A549 (cell line): ENCODE measurements at regions not wholly inside any gene's neighbourhood (a gene's known extent, or its start where the extent isn't known, plus 50 kb on each side); places are given as distances from the start of the nearest gene placed in this dataset.

Source experiments
- ATAC-seq, 2 experiments: fragments of 200-7000 bp in 1 of 2; fragments of >200 bp in 1 of 2; cut with Nextera tagmentation in 1 of 2; cut with Tn5 transposase in 1 of 2; 3 replicates each; pipeline versions ENCODE4 v1.8.0 to v1.9.1; 2018 to 2020; ENCODE audit warnings: mild to moderate bottlenecking in 1 of 2, moderate library complexity in 1 of 2
- CTCF ChIA-PET: fragments of 300-600 bp; sonication (Branson Sonifier 250); formaldehyde crosslinking; extraction: SDS; loops from one replicate; lab custom pipeline; 2021; ENCODE audit warnings: antibody characterized with exemption, inconsistent platforms; lab: Yijun Ruan, JAX
- POLR2A ChIA-PET: fragments of 350-600 bp; formaldehyde crosslinking; extraction: SDS; loops from one replicate; lab custom pipeline; 2021; ENCODE audit warnings: antibody characterized with exemption, inconsistent platforms; lab: Yijun Ruan, JAX
- DNase-seq, 2 experiments: peaks; one replicate each; pipeline versions ENCODE4 v3.0.0 to v3.0.0-alpha.2; 2011 to 2016; ENCODE audit warnings: low read depth in 1 of 2, low spot score in 1 of 2
- FAIRE-seq: peaks from 2 replicates; lab custom pipeline; 2011; peaks lifted over from hg19 to GRCh38; lab: Jason Lieb, UNC
- H3K27ac ChIP-seq, 2 experiments: fragments of >200 bp; sonication (Bioruptor Twin); formaldehyde crosslinking; 3 replicates each; pipeline ENCODE4 v1.5.1; 2016 to 2017
- H3K4me1 ChIP-seq: fragments of >200 bp; sonication (Bioruptor Twin); formaldehyde crosslinking; 3 replicates; pipeline ENCODE4 v1.6.1; 2016
- H3K4me2 ChIP-seq: fragments of >200 bp; sonication (Bioruptor Twin); formaldehyde crosslinking; 3 replicates; pipeline ENCODE4 v1.6.1; 2016
- H3K4me3 ChIP-seq: fragments of >200 bp; sonication (Bioruptor Twin); formaldehyde crosslinking; 3 replicates; pipeline ENCODE4 v1.5.1; 2016
- H3K9me3 ChIP-seq: fragments of >200 bp; sonication (Bioruptor Twin); formaldehyde crosslinking; 3 replicates; pipeline ENCODE4 v1.6.1; 2016
- ATOH8 ChIP-seq: fragments of 250-450 bp; sonication (Bioruptor Pico); IDR thresholded peaks from 2 replicates; pipeline ENCODE4 v1.5.0; 2020; ENCODE audit warnings: low read depth, mild to moderate bottlenecking, moderate library complexity
- BCL3 ChIP-seq: fragments of >200 bp; sonication (Bioruptor Twin); formaldehyde crosslinking; IDR thresholded peaks from 3 replicates; pipeline ENCODE4 v1.6.1; 2016
- BHLHE40 ChIP-seq: IDR thresholded peaks from 2 replicates; pipeline ENCODE4 v1.6.1; 2012; ENCODE audit warnings: low read depth, low read length, inconsistent platforms
- CHD2 ChIP-seq: fragments of 150-350 bp; IDR thresholded peaks from 2 replicates; pipeline ENCODE4 v1.6.1; 2014; ENCODE audit warnings: low read length; ENCODE audit not compliant: partially characterized antibody
- EHF ChIP-seq: fragments of 250-450 bp; sonication (Bioruptor Pico); IDR thresholded peaks from 2 replicates; pipeline ENCODE4 v1.5.0; 2020; ENCODE audit warnings: mild to moderate bottlenecking
- EP300 ChIP-seq, 2 experiments: fragments of >200 bp; sonication (Bioruptor Twin); formaldehyde crosslinking; IDR thresholded peaks; 2 replicates in 1 of 2; 3 replicates in 1 of 2; pipeline ENCODE4 v1.6.1; 2016 to 2017
- FOSB ChIP-seq: fragments of 250-450 bp; sonication (Bioruptor Pico); IDR thresholded peaks from 2 replicates; pipeline ENCODE4 v1.5.0; 2020; ENCODE audit warnings: mild to moderate bottlenecking, moderate library complexity
- FOSL2 ChIP-seq, 2 experiments: fragments of 450-650 bp in 1 of 2; fragments of >200 bp in 1 of 2; sonication (Bioruptor Twin) in 1 of 2; formaldehyde crosslinking; IDR thresholded peaks; 2 replicates each; pipeline versions ENCODE4 v1.5.0 to v1.6.1; 2016 to 2020; ENCODE audit warnings: mild to moderate bottlenecking in 1 of 2, moderate library complexity in 1 of 2
- HDAC2 ChIP-seq: fragments of 200-600 bp; sonication (generic); IDR thresholded peaks from 2 replicates; pipeline ENCODE4 v1.6.1; 2016
- JUN ChIP-seq, 2 experiments: fragments of >200 bp; sonication (Bioruptor Twin); formaldehyde crosslinking; IDR thresholded peaks; 2 replicates in 1 of 2; 3 replicates in 1 of 2; pipeline ENCODE4 v1.6.1; 2016 to 2017
- JUNB ChIP-seq: fragments of >200 bp; sonication (Bioruptor Twin); formaldehyde crosslinking; IDR thresholded peaks from 2 replicates; pipeline ENCODE4 v1.6.1; 2016
- KDM1A ChIP-seq: fragments of 200-600 bp; sonication (generic); IDR thresholded peaks from 2 replicates; pipeline ENCODE4 v1.6.1; 2016; ENCODE audit warnings: low read depth, mild to moderate bottlenecking
- NPAS2 ChIP-seq: fragments of 250-450 bp; sonication (Bioruptor Pico); IDR thresholded peaks from 2 replicates; pipeline ENCODE4 v1.8.0; 2022; ENCODE audit warnings: mild to moderate bottlenecking, moderate library complexity, borderline replicate concordance
- NR3C1 ChIP-seq: fragments of >200 bp; sonication (Bioruptor Twin); formaldehyde crosslinking; IDR thresholded peaks from 3 replicates; pipeline ENCODE4 v1.6.1; 2017
- PBX3 ChIP-seq: IDR thresholded peaks from 2 replicates; pipeline ENCODE4 v1.6.1; 2012
- PHF8 ChIP-seq: fragments of 200-600 bp; sonication (generic); IDR thresholded peaks from 2 replicates; pipeline ENCODE4 v1.6.1; 2016; ENCODE audit warnings: low read depth, mild to moderate bottlenecking, antibody characterized with exemption, moderate library complexity, borderline replicate concordance
- RAD21 ChIP-seq, 2 experiments: fragments of >200 bp in 1 of 2; sonication (Bioruptor Twin) in 1 of 2; formaldehyde crosslinking in 1 of 2; IDR thresholded peaks in 1 of 2; conservative IDR thresholded peaks in 1 of 2; 2 replicates in 1 of 2; 3 replicates in 1 of 2; pipeline ENCODE4 v1.6.1; 2012 to 2018; ENCODE audit warnings: inconsistent platforms in 1 of 2
- RARB ChIP-seq: fragments of 250-450 bp; sonication (Bioruptor Pico); IDR thresholded peaks from 2 replicates; pipeline ENCODE4 v1.8.0; 2021; ENCODE audit warnings: mild to moderate bottlenecking, moderate library complexity
- RCOR1 ChIP-seq: fragments of 150-350 bp; IDR thresholded peaks from 2 replicates; pipeline ENCODE4 v1.6.1; 2014; ENCODE audit warnings: antibody characterized with exemption, low read length, low read depth
- RFX5 ChIP-seq: fragments of 450-650 bp; IDR thresholded peaks from 2 replicates; pipeline ENCODE4 v1.7.1; 2014; ENCODE audit warnings: antibody characterized with exemption, mild to moderate bottlenecking, moderate library complexity
- RNF2 ChIP-seq: fragments of 200-600 bp; sonication (generic); IDR thresholded peaks from 2 replicates; pipeline ENCODE4 v1.6.1; 2016; ENCODE audit warnings: low read depth, mild to moderate bottlenecking, antibody characterized with exemption, moderate library complexity, borderline replicate concordance
- TFCP2L1 ChIP-seq: fragments of 250-450 bp; sonication (Bioruptor Pico); IDR thresholded peaks from 2 replicates; pipeline ENCODE4 v1.5.0; 2021; ENCODE audit warnings: mild to moderate bottlenecking
- WGBS: methylation state at CpG from one replicate; pipeline ENCODE4 v1.1.6; 2017; ENCODE audit errors: missing lambda C conversion rate; 5-methylcytosine and 5-hydroxymethylcytosine counted together

GRCh38 chr2:871175-871727 is 79.4 kb upstream of the SNTG2 start:
- 33% methylated on average over 21 of the region's 24 CpGs for WGBS
- no peak for ATAC-seq
- CTCF ChIA-PET = no interaction called here
- Histone ChIP-seq H3K27ac (no peak overlapping the region), H3K4me2 (no peak overlapping the region), H3K9me3 (no peaks in the 10 kb centered on the region), H3K4me1 (no peaks in the 10 kb centered on the region), H3K4me3 (no peak overlapping the region)
- POLR2A ChIA-PET = no interaction called here
- no peak for FAIRE-seq
- DNase-seq = no peak
- TF ChIP-seq JUNB = no peak
- no peak for TF ChIP-seq JUN (IDR thresholded peaks at IDR 0.05)
- no peak for TF ChIP-seq RCOR1
- no peak for TF ChIP-seq HDAC2
- TF ChIP-seq PHF8 = no peak
- TF ChIP-seq RARB = no peak
- TF ChIP-seq KDM1A = no peak
- TF ChIP-seq PBX3 = no peak
- no peak for TF ChIP-seq ATOH8

- DNase-seq (no peak), FAIRE-seq (no peak), ATAC-seq (no peak)
- H3K4me2 ChIP-seq = no peak overlapping the region
- no peaks in the 10 kb centered on the region for H3K4me1 ChIP-seq
- ChIA-PET POLR2A (no interaction called here), CTCF (no interaction called here)
- no peaks in the 10 kb centered on the region for H3K9me3 ChIP-seq
- no peak for TF ChIP-seq CHD2
- TF ChIP-seq ATOH8 = no peak
- no peak for TF ChIP-seq FOSB (CRISPR knock-in tag)
- no peak for TF ChIP-seq TFCP2L1 (CRISPR knock-in tag)
- TF ChIP-seq NR3C1 = no peak
- TF ChIP-seq FOSL2 (IDR thresholded peaks at IDR 0.05) = no peak
- TF ChIP-seq FOSL2 (CRISPR knock-in tag; IDR thresholded peaks at IDR 0.05) = no peak
- TF ChIP-seq EP300 (IDR thresholded peaks at IDR 0.05) = no peak
- no peak for TF ChIP-seq NPAS2
- no peak for TF ChIP-seq BCL3
- no peak for TF ChIP-seq RNF2
- no peak for TF ChIP-seq JUN (IDR thresholded peaks at IDR 0.05)
- TF ChIP-seq PBX3 = no peak
- no peak for TF ChIP-seq RFX5
- TF ChIP-seq RAD21 (conservative IDR thresholded peaks at IDR 0.05 in 1 of 2, IDR thresholded peaks at IDR 0.05 in 1 of 2) = no peak
- no peak for TF ChIP-seq BHLHE40
- no peak for TF ChIP-seq EHF (CRISPR knock-in tag)
- TF ChIP-seq PHF8 = no peak
- no peak overlapping the region for H3K27ac ChIP-seq
- under 1% methylated on average over 8 of the region's 8 CpGs for WGBS
- H3K4me3 ChIP-seq = no peak overlapping the region
Measured at GRCh38 chr2:870426-870825, 80.2 kb upstream of the SNTG2 start.
